Limb (tissue), 2 donors: ENCODE measurements at regions not wholly inside any gene's neighbourhood (a gene's known extent, or its start where the extent isn't known, plus 50 kb on each side); places are given as distances from the start of the nearest gene placed in this dataset.
A peak's percentile ranks its signal among the peaks of the same experiment; 100 is the strongest.
"Not testable (repeated sequence)": the region's sequence is repeated elsewhere in the genome, so short reads cannot be mapped to it uniquely, and the experiment has no call there.

Experiments
- DNase-seq, 2 donors: peaks; one replicate each; pipeline ENCODE4 v3.0.0-alpha.2; 2016; ENCODE audit errors: extremely low spot score in 2 of 2

GRCh38 chr6:3920321-3920720, 71.1 kb downstream of the FAM50B start:
- DNase-seq: no peak

GRCh38 chr6:3921663-3922062, 72.5 kb downstream of the FAM50B start:
- no peak for DNase-seq

GRCh38 chr6:3922619-3923018, 73.4 kb downstream of the FAM50B start:
- DNase-seq: not testable (repeated sequence)

- not testable (repeated sequence) for DNase-seq
Observed at GRCh38 chr6:3925223-3926149, 76.3 kb downstream of the FAM50B start.

GRCh38 chr6:3926150-3926482, 76.9 kb downstream of the FAM50B start:
- DNase-seq: no peak

- no peak for DNase-seq
Observed at GRCh38 chr6:3928111-3928510, 78.9 kb downstream of the FAM50B start.

GRCh38 chr6:3929281-3929798, 80.2 kb downstream of the FAM50B start:
- no peak for DNase-seq

GRCh38 chr6:3937438-3937837, 88.3 kb downstream of the FAM50B start:
- no peak for DNase-seq

- no peak for DNase-seq
Observed at GRCh38 chr6:3938715-3939367, 89.7 kb downstream of the FAM50B start.

- no peak for DNase-seq
Observed at GRCh38 chr6:3939368-3939958, 90.3 kb downstream of the FAM50B start.

- DNase-seq: no peak
Observed at GRCh38 chr6:3939964-3940363, 90.8 kb downstream of the FAM50B start.

GRCh38 chr6:3940703-3941102, 91.5 kb downstream of the FAM50B start:
- no peak for DNase-seq

- DNase-seq: no peak
Observed at GRCh38 chr6:3943331-3943765, 94.2 kb downstream of the FAM50B start.

GRCh38 chr6:3944246-3944645, 95.1 kb downstream of the FAM50B start:
- DNase-seq: no peak

- DNase-seq: peak in 1 of 2 donors; percentile 42
Observed at GRCh38 chr6:3946778-3947177, 97.6 kb downstream of the FAM50B start.

- no peak for DNase-seq
Observed at GRCh38 chr6:3948866-3949265, 99.7 kb downstream of the FAM50B start.

GRCh38 chr6:3949521-3949920, 100.3 kb downstream of the FAM50B start:
- DNase-seq: no peak

GRCh38 chr6:3956054-3956453, 106.9 kb downstream of the FAM50B start:
- no peak for DNase-seq

GRCh38 chr6:3957321-3957720, 108.1 kb downstream of the FAM50B start:
- DNase-seq: no peak

- no peak for DNase-seq
Observed at GRCh38 chr6:3958255-3958654, 109.1 kb downstream of the FAM50B start.

GRCh38 chr6:3959385-3959784, 110.2 kb downstream of the FAM50B start:
- no peak for DNase-seq

GRCh38 chr6:3960754-3961361, 111.7 kb downstream of the FAM50B start:
- DNase-seq: no peak
